HL-60 (cell line): ENCODE measurements at regions not wholly inside any gene's neighbourhood (a gene's known extent, or its start where the extent isn't known, plus 50 kb on each side); places are given as distances from the start of the nearest gene placed in this dataset.

Source experiments
- CTCF ChIP-seq: IDR thresholded peaks from one replicate; pipeline ENCODE4 v1.5.1; 2011; ENCODE audit warnings: low read length, control low read depth, inconsistent platforms; ENCODE audit not compliant: insufficient read depth
- POLR2AphosphoS5 ChIP-seq: IDR thresholded peaks from 2 replicates; pipeline ENCODE4 v1.6.1; 2012; ENCODE audit warnings: low read depth
- REST ChIP-seq: IDR thresholded peaks from 2 replicates; pipeline ENCODE4 v1.6.1; 2012; ENCODE audit warnings: low read depth; ENCODE audit not compliant: insufficient replicate concordance
- SPI1 ChIP-seq: IDR thresholded peaks from 2 replicates; pipeline ENCODE4 v1.6.1; 2012; ENCODE audit warnings: low read depth, mild to moderate bottlenecking, borderline replicate concordance

- no peak for TF ChIP-seq CTCF
- TF ChIP-seq POLR2AphosphoS5: no peak
- TF ChIP-seq REST: no peak
- no peak for TF ChIP-seq SPI1
These were observed 725.5 kb upstream of the CHRM3 start for GRCh38 chr1:238660849-238661248.
